H1 (cell line): ENCODE measurements at regions not wholly inside any gene's neighbourhood (a gene's known extent, or its start where the extent isn't known, plus 50 kb on each side); places are given as distances from the start of the nearest gene placed in this dataset.

Experiments
- ATF2 ChIP-seq: IDR thresholded peaks from 2 replicates; pipeline ENCODE4 v1.6.1; 2012; ENCODE audit warnings: low read length, inconsistent platforms
- ATF3 ChIP-seq: IDR thresholded peaks from 2 replicates; pipeline ENCODE4 v1.6.1; 2011; ENCODE audit warnings: low read depth, mild to moderate bottlenecking, low read length; ENCODE audit not compliant: insufficient read depth
- CEBPB ChIP-seq: IDR thresholded peaks from 2 replicates; pipeline ENCODE4 v1.6.1; 2012; ENCODE audit warnings: low read depth, low read length
- CREB1 ChIP-seq: IDR thresholded peaks from 2 replicates; pipeline ENCODE4 v1.6.1; 2012; ENCODE audit warnings: inconsistent platforms
- CTCF ChIP-seq, 3 experiments: IDR thresholded peaks; 1 replicate in 2 of 3; 2 replicates in 1 of 3; pipeline versions ENCODE4 v1.5.1 to v1.6.1; 2011; ENCODE audit warnings: low read length in 3 of 3, mild to moderate bottlenecking in 3 of 3, inconsistent platforms in 2 of 3, low read depth in 1 of 3, moderate library complexity in 1 of 3; ENCODE audit not compliant: insufficient read depth in 1 of 3; ENCODE audit errors: control extremely low read depth in 1 of 3
- EGR1 ChIP-seq: IDR thresholded peaks from 2 replicates; pipeline ENCODE4 v1.6.1; 2011; ENCODE audit warnings: low read depth, low read length, borderline replicate concordance
- EP300 ChIP-seq, 2 experiments: IDR thresholded peaks; 1 replicate in 1 of 2; 2 replicates in 1 of 2; pipeline ENCODE4 v1.6.1; 2011 to 2012; ENCODE audit warnings: low read depth in 2 of 2, low read length in 2 of 2, mild to moderate bottlenecking in 2 of 2, borderline replicate concordance in 1 of 2, inconsistent platforms in 1 of 2, moderate library complexity in 1 of 2
- EZH2 ChIP-seq: fragments of 200-600 bp; sonication (generic); IDR thresholded peaks from 2 replicates; pipeline ENCODE4 v1.7.1; 2012; ENCODE audit warnings: low read depth, mild to moderate bottlenecking, moderate library complexity, low read length, inconsistent platforms; ENCODE audit not compliant: severe bottlenecking
- NANOG ChIP-seq: IDR thresholded peaks from 2 replicates; pipeline ENCODE4 v1.6.1; 2011; ENCODE audit warnings: low read length, low read depth, mild to moderate bottlenecking, inconsistent platforms; ENCODE audit not compliant: insufficient read depth, poor library complexity, severe bottlenecking
- POLR2AphosphoS5 ChIP-seq: IDR thresholded peaks from 2 replicates; pipeline ENCODE4 v1.6.1; 2011; ENCODE audit warnings: low read depth, low read length
- ZNF274 ChIP-seq: IDR thresholded peaks from 2 replicates; pipeline ENCODE4 v1.7.0; 2012; ENCODE audit warnings: low read length, borderline replicate concordance; ENCODE audit errors: extremely low read depth

- TF ChIP-seq POLR2AphosphoS5 (no peak), EP300 (IDR thresholded peaks at IDR 0.05; ENCODE audit: borderline replicate concordance in 1 of 2, low read depth in 2 of 2, low read length in 2 of 2) (no peak), EGR1 (no peak), CTCF (IDR thresholded peaks at IDR 0.05; ENCODE audit: control extremely low read depth in 1 of 3, insufficient read depth in 1 of 3, low read depth in 1 of 3, low read length in 3 of 3) (no peak), CREB1 (no peak), ATF3 (no peak), CEBPB (no peak), ZNF274 (no peak), NANOG (no peak), ATF2 (no peak), EZH2 (no peak)
Measured at GRCh38 chr12:66915306-66915904, 236.5 kb upstream of the GRIP1 start.
